NCI-H2029 (cell line): ENCODE measurements at regions not wholly inside any gene's neighbourhood (a gene's known extent, or its start where the extent isn't known, plus 50 kb on each side); places are given as distances from the start of the nearest gene placed in this dataset.
"Not testable (repeated sequence)": the region's sequence is repeated elsewhere in the genome, so short reads cannot be mapped to it uniquely, and the experiment has no call there.

Experiments used
- DNase-seq: peaks from one replicate; lab custom pipeline; 2025; lab: John Stamatoyannopoulos, UW

DNA sequence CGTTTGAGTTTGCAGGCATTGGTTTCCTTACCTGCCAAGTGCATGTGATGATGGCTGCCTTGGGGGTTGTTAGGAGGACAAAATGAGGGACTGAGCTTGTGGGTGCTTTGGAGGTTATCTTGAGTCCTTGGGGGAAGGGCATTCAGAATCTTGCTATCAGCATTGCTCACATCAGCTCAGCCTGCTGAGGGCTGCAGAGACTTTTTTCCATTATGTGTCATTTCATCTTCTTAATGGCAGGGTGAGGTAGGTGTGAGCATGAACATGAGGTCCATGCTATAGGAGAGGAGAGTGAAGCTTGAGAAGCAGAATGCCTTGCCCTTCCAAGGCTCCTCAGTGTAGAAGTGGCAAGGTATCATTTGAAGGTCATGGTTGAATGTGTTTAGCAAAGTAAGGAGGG is 112.3 kb downstream of the MIAT start:
- no peak for DNase-seq

DNA sequence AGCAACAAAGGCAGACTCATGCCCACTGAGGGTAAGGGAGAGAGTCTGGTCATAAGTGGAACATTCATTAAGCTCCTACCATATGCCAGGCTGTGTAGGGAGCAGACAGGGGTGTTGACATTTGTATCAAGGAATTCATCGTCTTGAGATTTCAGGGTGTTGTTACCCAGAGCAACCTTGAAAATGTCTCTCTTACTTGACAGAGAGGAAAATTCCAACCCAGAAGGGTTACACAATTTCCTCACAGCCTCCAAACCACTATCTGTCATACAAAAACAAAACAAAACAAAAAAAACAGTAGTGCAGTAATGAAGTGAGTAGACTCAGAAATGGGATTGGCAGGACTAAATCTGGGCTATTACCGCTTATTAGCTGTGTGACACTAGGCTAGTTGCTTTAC is 113.2 kb downstream of the MIAT start:
- no peak for DNase-seq

- not testable (repeated sequence) for DNase-seq
Measured at GRCh38 chr22:26773054-26773453, 115.7 kb downstream of the MIAT start.

- no peak for DNase-seq
Measured at GRCh38 chr22:26775394-26775793, 118.0 kb downstream of the MIAT start.

GRCh38 chr22:26777156-26777801 is 119.9 kb downstream of the MIAT start:
- no peak for DNase-seq

GRCh38 chr22:26778372-26778771 is 121.0 kb downstream of the MIAT start:
- DNase-seq = no peak

- no peak for DNase-seq
Measured at GRCh38 chr22:26779108-26779507, 121.7 kb downstream of the MIAT start.

DNA sequence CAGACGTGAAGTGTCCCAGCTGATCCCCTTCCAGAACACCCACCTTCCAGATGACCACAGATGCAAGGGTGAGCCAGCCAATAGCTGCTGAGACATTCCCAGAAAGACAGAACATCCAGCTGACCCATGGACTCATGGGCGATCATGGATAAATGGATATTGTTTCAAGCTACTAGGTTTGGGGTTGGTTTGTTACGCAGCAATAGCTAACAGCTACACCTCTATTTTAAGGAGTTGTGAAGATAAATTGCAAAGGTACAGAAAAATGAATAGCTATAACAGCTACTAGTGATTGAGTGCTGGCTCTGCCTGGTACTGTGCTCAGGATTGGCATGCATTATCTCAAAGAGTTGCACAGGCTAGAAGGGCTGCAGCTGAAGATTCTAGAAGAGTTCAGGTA is 122.5 kb downstream of the MIAT start:
- DNase-seq = no peak

- DNase-seq = no peak
Measured at GRCh38 chr22:26780521-26780920, 123.1 kb downstream of the MIAT start.

GRCh38 chr22:26781062-26781461 is 123.7 kb downstream of the MIAT start:
- DNase-seq = no peak

DNA sequence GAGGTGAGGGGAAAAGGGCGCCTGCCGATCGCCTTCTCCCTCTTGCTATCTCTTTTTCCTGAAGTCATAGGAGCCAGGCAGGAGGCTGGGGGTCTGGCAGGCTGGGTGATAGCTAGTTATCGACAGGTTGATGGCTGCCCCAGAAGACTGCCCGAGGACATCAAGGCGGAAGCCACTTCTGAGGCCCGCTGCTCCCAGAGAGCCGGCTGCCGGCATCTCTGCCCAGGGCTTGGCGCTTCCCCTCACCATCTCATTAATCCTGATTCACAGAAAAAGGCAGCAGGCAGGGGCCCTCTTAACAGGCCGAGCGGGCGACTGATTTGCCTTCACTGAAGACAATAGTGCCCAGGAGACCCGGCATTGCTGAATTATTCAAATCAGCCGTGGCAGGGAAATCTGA is 124.2 kb downstream of the MIAT start:
- DNase-seq = no peak

DNA sequence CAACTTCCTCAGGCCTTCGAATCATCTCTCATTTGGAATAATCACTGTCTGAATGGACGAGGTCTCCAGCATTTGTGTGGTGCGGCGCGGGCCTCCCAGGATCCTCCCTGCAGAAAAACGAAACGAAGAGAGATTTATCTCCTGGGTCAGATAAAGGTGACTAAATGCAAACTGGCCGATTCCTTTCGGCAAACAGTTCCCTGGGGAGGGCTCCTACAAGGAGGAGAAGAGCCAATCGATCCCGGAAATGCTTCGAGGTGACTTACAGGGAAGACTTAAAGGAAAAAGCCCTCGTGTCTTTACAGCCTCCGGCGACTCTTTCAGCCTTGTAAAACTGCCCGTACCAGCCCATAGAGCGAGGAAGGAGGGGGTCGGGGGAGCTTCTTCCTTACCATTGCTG is 126.5 kb downstream of the MIAT start:
- DNase-seq = no peak

- DNase-seq = no peak
Measured at GRCh38 chr22:26784772-26785171, 127.4 kb downstream of the MIAT start.

DNA sequence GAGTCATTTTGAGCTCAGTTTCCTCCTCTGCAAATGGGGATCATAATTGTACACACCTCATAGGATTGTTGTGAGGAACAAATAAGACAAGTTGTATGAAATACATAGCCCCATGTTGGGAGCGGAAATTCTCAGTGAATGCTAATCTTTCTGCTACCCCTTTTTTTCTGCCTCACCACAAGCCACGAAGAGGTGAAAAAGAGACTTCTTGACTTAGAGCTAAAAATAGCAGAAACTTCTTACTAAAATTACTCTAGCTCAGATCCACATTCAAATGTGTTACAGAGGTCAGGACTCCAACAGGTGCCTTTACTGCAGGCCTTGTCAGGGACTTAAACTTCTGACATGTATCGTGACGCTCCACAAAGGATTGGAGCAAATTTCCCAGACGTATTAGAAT is 128.5 kb downstream of the MIAT start:
- DNase-seq = no peak

- no peak for DNase-seq
Measured at GRCh38 chr22:26786398-26786797, 129.0 kb downstream of the MIAT start.

DNA sequence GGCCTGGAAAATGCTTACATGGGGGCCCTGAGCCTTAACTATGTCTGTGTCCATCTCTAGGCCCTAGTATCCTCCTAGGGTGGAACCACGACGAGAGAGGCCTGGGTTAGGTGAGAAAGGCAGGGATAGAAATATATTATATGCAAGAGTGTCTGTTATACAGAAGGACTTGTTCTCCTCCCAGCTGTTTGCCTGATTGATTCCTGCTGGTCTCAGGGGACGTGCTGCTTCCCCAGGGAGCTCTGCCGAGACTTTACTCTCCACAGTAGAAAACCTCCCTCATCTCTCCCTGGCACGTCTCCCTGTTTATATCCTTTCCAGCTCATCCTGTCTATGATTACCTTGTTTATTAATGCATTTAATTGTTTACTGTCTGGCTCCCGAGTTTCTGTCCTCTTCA is 132.6 kb downstream of the MIAT start:
- DNase-seq = no peak

DNA sequence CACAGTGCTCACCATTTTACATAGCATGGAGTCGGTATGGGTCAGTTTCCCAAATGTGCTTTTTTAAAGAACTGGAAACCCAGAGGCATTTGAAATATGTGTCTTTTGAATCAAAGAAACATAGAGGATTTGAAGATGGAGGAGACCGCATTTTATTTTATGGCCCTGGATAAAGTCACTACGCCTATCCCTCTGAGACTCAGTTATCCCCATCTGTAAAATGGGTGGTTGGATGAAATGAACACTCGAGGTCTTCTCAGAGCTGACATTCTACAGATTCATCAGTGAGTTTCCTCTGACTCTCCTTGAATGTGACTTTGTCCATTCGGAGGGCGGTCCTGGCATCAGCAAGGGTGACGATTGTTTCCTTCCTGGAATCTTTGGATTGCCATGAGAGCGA is 135.1 kb downstream of the MIAT start:
- DNase-seq = no peak

DNA sequence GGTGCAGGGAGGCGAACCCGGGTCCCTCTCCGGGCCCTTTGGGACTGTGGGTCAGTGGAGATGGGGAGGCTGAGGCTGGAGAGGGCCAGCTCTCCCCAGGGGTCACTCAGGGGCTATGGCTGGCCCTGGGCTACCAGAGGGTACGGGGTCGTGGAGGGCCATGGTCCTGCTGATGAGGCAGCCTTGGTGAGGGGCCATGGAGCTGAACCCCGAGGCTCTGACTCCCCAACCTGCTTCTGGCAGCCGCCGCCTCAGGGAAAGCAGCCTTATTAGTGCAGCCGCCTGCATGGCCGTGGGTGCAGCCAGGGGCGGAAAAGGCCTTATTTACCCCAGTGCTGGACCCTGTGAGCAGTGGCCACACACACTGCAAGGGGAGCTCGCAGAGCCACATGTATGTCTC is 139.4 kb downstream of the MIAT start:
- no peak for DNase-seq

DNA sequence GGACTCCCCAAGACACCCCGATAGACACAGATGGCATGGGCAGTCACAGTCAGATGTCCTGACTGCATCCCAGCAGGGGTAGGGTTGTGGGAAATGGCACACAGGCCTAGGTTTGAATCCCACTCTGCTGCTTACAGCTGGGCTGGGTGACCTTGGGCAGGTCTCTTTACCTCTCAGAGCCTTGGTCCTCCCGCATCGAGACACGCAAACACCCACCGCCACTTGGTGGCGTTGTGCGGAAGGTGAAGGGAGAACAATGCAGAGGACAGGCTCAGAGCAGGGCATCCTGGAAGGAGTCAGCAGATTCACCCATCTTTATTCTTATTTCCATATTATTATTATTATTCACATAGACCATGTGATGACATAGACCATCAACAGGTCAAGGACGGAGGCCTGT is 140.5 kb downstream of the MIAT start:
- no peak for DNase-seq

GRCh38 chr22:26798462-26799065 is 141.2 kb downstream of the MIAT start:
- DNase-seq = no peak

DNA sequence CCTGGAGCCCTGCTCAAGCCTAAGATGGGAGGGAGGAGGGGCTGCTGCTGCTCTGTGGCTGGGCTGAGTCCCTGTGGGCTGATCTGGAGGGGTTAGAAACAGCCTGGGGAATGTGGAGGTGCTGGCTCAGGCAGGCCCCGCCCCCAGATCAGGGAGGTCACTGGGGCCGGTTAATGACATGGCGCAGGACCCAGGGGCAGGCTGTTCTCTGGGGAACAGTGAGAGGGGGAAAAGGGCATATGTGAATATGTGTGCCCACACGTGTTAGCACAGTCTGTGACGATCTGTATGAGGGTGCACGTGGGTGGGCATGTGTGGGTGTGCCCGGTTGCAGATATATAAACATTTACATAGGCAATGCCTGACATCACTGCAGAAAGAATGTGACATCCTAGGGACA is 143.5 kb downstream of the MIAT start:
- DNase-seq = no peak

DNA sequence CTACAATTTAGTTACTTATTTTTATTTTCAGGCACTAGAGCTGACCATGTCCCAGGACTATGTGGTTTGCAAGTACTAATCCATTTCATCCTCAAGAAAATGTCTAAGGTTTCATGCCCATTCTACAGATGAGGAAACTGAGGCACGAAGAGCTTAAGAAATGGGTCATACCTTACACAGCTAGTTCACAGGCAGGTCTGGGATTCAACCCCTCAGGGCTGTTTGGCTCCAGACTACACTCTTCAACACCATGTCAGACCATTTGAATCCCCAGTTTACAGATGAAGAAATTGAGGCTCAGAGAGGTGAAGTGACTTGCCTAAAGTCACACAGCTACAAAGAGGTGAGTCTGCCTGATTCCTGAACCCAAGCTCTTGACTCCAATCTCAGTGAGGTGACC is 144.1 kb downstream of the MIAT start:
- DNase-seq = no peak

DNA sequence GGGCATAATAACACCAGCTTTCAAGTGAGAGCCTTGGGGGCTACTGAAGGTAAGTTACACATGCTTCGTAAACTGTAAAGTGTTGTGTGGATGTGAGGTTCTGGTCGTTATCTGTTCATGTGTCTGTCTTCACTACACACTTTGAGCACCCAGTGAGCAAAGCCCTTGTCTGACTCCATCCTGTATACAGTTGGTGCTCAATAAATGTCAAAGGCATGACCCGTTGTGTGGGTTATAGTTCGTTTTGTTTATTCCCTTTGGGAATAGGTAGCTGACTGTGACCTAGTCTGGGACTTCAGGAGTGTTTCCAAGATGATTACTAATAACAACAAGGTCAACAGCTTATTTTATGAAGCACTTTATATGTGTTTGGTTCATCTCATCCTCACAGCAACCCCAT is 146.9 kb downstream of the MIAT start:
- no peak for DNase-seq

DNA sequence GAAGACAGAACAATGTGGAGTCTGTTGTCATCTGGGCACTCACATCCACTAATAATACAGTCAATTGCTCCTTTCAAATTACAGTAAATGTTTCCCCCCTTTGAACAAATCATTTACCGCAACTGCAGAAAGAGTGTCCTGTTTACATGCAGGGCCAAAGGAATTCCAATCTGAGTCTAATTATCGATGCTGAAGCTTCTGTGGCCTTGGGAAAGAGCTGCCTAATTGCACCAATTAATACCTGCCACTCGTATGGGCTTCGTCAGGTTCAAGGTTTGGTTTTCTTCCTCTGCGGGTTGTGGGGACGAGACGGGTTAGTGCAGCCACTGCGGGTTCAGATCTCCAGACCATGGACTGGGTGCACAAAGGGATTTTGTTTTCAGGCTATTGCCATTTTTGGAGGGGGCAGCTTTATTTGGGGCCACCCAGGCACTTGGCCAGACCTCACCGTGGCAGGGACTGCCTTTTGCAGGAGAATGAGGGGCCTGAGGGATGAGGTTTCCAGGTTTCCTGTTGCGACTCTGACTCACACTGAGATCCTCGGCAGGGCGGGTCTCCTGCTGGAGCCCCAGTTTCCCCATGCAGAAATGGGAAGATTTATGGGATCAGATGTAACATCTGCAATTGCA is 147.6 kb downstream of the MIAT start:
- no peak for DNase-seq
